NCI-H774 (cell line): ENCODE measurements at regions not wholly inside any gene's neighbourhood (a gene's known extent, or its start where the extent isn't known, plus 50 kb on each side); places are given as distances from the start of the nearest gene placed in this dataset.
"Not testable (repeated sequence)": the region's sequence is repeated elsewhere in the genome, so short reads cannot be mapped to it uniquely, and the experiment has no call there.

Experiments used
- DNase-seq: peaks from one replicate; lab custom pipeline; 2025; lab: John Stamatoyannopoulos, UW

DNA sequence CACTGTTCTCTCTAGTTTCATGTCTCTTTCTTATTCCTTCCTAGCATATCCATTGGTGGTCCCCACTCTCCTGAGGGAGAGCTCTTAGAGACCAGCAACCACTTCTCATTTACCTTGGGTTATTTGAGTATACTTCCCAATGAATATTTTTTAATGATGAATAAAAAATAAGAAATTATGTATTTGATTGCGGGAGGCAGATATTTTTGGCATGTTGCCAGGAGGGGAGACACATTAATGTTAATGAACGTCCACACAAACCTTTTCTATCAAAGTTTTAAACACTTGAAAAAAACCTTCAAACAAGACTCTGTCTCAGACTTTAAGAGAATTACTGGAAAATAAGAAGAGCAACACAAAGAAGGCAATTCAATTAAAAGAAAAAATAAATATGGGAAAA, 260.6 kb upstream of the MAGI2 start:
- no peak for DNase-seq

DNA sequence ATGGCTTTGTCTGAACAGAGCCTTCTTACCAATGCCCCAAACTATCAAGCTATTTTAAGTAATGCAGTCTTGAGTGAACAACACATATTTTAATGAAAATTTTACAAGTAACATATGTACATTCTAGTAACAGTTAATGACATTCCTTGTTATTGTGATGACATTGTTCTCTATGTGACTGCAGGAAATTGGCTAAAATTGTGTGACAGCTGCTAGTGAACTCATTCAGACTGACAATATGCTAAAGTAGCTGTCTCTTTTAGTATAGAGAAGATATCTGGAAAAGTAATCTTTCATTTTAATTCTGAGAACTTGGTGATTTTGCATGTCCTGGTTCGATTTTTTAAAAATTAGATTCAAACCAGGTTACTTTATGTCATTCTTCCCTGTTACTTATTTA, 259.8 kb upstream of the MAGI2 start:
- DNase-seq: no peak

DNA sequence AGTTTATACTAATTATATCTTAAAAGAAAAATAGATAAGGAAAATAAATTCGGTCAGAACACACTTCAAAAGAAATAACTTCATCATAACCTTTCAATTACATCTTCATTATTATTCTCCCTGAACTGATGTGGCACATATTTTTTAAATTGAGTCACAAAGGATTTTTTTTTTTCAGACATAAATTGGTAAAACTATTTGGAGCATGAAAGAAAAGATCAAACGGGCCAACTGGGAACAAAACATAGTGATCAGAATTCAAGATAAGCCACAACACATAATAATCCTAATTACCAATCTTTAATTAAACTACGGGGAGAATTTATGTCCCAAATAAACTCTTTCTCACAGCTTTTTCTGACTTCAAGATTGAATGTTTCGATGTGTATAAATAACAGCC, 258.2 kb upstream of the MAGI2 start:
- DNase-seq: no peak

- DNase-seq: no peak
Observed at GRCh38 chr7:79709574-79710409, 256.3 kb upstream of the MAGI2 start.

- DNase-seq: no peak
Observed at GRCh38 chr7:79702116-79702515, 248.6 kb upstream of the MAGI2 start.

GRCh38 chr7:79692015-79692414, 238.5 kb upstream of the MAGI2 start:
- no peak for DNase-seq

- no peak for DNase-seq
Observed at GRCh38 chr7:79691074-79691473, 237.6 kb upstream of the MAGI2 start.

DNA sequence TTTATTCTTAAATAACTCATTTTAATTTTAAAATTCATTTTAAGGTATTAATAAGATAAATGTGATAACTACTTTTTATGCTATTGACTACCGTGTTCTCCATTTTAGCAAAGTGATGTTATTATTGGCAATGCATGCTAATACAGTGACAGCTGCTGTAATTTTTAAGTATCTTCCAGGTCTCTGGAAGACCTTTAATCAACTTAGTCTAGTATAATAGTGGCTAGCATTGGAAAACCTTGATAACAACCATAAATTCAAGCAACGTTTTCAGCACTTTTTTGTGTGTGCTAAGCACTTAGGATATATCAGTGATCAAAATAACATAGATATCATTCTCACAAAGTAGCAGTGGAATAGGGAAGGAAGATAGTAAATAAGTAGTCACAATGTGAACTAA, 230.9 kb upstream of the MAGI2 start:
- DNase-seq: no peak

DNA sequence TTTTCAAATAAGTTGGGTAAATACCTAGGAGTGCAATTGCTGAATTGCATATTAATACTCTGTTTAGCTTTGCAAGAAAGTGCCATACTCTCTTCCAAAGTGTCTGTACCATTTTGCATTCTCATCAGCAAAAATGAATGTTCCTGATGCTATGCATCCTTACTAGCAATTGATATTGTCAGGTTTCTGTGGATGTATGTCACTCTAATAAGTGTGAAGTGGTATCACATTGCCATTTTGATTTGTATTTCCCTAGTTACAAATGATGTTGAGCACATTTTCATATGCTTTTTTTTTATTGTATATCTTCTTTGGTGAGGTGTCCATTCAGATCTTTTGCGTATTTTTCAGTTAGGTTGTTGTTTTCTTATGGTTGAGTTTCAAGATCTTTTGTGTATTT, 230.4 kb upstream of the MAGI2 start:
- DNase-seq: no peak

DNA sequence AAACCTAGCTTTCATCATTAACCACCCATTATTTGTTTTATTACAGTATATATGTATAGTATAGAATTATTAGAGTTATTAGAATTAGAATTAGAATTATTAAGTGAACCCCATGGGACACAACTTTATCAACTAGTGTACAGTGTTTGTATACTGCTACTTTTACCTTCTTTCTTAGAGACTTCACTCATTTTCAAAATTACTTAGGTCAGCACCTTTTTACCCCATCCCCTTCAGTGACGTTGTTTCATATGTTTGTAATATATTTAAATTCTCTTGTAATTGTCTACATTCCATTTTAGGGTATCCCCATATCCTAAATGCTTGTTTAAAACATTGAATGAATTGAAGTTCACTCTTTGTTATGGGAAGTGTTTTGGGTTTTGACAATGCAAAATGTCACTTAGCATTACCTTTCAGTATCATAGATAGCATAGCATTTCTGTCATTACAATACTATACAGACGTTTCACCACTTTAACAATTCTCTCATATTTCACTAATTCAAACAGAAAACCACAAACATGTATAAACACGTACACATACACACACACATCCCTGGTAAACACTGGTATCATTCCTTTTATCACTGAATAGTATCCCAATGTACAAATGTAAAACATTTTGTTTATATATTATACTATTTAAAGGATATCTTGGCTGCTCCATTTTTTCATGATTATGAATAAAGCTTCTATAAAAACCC, 229.9 kb upstream of the MAGI2 start:
- no peak for DNase-seq

- no peak for DNase-seq
Observed at GRCh38 chr7:79681454-79681853, 228.0 kb upstream of the MAGI2 start.

DNA sequence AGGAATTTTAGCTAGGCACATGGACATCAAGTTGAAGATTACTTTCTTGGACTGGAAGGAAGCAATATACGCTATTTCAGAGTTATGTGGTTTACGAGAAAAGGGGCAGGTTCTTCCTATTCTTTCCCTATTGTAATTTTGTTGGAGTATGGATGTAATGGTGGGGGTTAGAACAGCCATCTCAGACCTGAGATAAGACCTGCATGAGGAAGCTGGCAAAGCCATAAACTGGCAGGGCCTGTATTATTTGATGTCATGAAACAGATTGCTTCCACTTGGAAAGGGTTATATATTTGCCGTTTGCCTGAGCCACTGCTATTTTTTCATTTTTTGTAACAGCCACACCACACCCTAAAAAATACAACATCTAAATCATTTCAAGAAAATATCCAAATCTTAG, 220.5 kb upstream of the MAGI2 start:
- no peak for DNase-seq

DNA sequence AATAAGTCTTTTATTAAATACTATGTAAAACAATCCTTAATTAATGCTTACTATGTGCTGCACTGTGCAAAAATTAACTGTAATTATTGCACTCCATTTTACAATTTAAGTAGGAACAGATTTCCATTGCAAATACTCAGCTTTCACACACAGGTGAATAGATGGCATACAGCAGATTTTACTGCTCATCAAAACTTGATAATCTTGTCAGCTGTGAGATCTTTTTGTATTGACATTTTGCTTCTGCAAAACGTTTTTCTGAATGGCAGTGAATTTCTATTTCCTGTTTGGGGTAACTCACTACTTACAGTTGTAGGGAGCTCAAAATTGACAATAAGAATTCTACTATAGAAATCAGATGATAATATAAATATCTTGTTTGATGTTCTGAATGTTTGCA, 220.0 kb upstream of the MAGI2 start:
- no peak for DNase-seq

DNA sequence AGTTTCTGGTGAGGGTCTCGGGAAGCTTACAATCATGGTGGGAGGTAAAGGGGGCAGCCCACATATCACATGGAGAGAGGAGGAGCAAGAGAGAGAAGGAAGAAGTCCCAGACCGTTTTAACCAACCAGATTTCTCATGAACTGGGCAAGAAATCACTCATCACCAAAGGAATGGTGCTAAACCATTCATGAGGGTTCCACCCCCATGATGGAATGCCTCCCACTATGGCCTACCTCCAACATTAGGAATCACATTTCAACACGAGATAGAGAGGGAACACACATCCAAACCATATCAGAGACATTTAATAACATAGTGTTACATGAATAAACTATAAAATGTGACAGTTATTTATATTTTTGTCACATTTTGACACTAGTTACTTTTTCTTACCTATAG, 214.8 kb upstream of the MAGI2 start:
- no peak for DNase-seq

DNA sequence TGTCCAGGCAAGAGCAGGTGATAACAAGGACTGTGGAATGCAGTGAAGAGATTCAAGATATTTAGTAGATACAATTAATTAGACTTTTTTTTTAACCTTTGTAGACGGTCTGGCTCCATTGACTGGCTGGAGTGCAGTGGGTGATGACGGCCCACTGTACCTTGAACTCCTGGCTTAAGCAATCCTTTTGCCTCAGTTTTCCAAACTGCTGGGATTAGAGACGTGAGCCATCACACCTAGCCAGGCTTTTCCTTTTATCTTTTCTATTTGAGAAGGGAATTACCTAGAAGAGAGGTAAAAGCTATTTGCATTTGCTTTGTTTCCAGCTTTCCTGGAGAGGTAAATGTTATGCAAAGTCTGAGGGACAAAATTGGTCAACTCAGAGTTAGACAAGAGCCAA, 213.0 kb upstream of the MAGI2 start:
- no peak for DNase-seq

DNA sequence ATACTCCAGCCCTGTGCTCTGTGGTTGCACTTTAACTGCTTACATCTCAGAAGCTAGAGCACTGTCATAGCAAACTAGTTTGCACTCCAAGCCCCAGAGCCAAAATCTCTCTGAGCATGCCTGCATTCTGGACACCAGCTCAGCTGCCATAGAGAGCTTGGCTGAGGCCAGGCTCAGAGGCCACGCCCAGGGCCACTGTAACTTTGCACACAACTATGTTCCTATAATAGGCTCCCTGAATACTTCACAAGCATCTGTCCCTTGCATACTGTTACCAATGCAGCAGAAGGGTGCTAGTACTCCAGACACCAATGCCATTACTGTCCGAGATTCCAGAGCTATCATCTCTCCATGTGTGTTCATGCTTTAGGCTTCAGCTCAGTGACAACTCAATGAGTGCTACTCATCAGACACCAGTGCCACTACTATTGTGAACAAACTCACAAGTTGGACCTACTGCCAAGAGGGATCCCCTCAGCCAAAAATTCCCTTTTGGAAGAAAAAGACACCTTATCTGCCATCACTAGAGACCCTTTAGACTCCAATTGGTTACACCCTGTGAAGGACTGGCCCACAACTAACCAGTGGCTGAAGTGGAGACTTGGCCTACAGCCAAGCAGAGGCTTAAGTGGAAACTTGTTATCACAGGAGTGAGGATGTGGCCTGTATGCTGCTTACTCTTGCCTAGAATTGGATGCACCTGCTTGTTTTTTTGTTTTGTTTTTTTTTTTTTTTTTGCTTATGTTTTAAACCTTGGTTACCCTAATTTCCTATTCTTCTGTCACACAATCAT, 211.6 kb upstream of the MAGI2 start:
- no peak for DNase-seq

DNA sequence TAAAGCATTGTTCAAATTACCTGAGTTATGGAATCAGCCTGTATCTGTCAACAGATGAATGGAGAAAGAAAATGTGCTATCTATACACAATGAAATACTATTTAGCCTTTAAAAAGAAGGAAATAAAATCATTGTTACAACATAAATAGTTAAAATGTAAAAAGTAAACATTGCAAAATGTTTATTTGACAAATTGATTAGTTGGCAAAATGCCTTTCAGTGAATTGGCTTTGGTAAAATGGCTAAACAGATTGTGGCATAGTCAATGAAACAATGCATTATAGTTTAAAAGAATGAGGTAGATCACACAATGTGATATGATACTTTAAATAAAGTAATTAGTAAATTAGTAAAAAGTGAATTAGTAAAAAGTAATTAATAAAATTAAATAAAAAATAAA, 204.8 kb upstream of the MAGI2 start:
- DNase-seq: no peak

DNA sequence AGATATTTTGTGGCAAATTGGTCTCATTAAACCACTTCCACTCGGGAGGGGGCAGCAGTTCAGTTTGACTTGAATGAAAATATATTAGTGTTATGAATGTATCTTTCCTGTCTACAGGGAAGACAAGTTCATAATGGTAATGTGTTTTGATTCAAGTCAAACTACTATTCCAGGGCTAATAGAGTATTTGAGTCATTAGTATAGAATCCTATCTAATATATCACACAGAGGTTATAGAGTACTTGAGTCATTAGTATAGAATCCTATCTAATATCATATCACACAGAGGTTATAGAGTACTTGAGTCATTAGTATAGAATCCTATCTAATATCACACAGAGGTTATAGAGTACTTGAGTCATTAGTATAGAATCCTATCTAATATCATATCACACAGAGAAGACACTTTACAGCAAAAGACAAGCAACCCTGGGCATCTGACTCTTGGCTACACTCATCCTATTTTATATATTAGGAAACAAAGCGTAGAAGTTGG, 199.7 kb upstream of the MAGI2 start:
- no peak for DNase-seq

GRCh38 chr7:79652619-79653018, 199.2 kb upstream of the MAGI2 start:
- no peak for DNase-seq

- DNase-seq: no peak
Observed at GRCh38 chr7:79647711-79648110, 194.2 kb upstream of the MAGI2 start.

DNA sequence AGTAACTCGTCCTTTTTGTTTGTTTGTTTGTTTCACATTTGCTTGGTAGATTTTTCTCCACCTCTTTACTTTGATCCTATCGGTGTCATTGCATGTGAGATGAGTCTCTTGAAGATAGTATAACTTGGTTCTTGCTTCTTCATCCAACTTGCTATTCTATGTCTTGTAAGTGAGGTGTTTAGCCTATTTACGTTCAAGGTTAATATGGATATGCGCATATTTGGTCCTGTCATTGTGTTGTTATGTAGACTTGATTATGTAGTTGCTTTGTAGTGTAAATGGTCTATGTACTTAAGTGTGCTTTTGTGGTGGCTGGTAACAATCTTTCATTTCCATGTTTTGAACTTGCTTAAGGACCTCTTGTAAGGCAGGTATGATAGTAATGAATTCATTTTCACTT, 192.8 kb upstream of the MAGI2 start:
- no peak for DNase-seq

GRCh38 chr7:79636849-79637248, 183.4 kb upstream of the MAGI2 start:
- no peak for DNase-seq

GRCh38 chr7:79625921-79626320, 172.5 kb upstream of the MAGI2 start:
- not testable (repeated sequence) for DNase-seq
